OCI-LY7 (cell line): ENCODE measurements at regions not wholly inside any gene's neighbourhood (a gene's known extent, or its start where the extent isn't known, plus 50 kb on each side); places are given as distances from the start of the nearest gene placed in this dataset.

Source experiments
- BruUV-seq: library from RNA; stranded (reverse); fragments of 400-500 nt; replicated peaks from 2 replicates; lab custom pipeline; 2021; lab: Mats Ljungman, UMichigan
- CTCF ChIA-PET: fragments of 300-600 bp; sonication (Branson Sonifier 250); formaldehyde crosslinking; loops from one replicate; lab custom pipeline; 2022; ENCODE audit warnings: antibody characterized with exemption; ENCODE audit not compliant: unreplicated experiment; lab: Charles Lee
- POLR2A ChIA-PET: fragments of 300-600 bp; sonication (Branson Sonifier 250); formaldehyde crosslinking; loops from one replicate; lab custom pipeline; 2022; ENCODE audit warnings: antibody characterized with exemption; lab: Charles Lee
- DNase-seq: peaks from one replicate; pipeline ENCODE4 v3.0.0-alpha.2; 2015; ENCODE audit warnings: low spot score
- H2AFZ ChIP-seq: fragments of 200-600 bp; sonication (generic), shearing (Covaris generic); 2 replicates; pipeline ENCODE4 v1.6.1; 2014; ENCODE audit warnings: mild to moderate bottlenecking, antibody characterized with exemption, low read length, moderate library complexity
- H3K27ac ChIP-seq: fragments of 200-600 bp; sonication (generic); 2 replicates; pipeline ENCODE4 v1.5.1; 2014; ENCODE audit warnings: mixed run types, low read depth, mild to moderate bottlenecking, moderate library complexity, low read length, inconsistent platforms; ENCODE audit not compliant: poor library complexity, severe bottlenecking
- H3K36me3 ChIP-seq: fragments of 200-600 bp; sonication (generic); 2 replicates; pipeline ENCODE4 v1.6.1; 2014; ENCODE audit warnings: mild to moderate bottlenecking, antibody characterized with exemption, low read length, moderate library complexity, mixed read lengths; ENCODE audit not compliant: insufficient read depth
- H3K4me1 ChIP-seq: fragments of 200-600 bp; sonication (generic); 2 replicates; pipeline ENCODE4 v1.5.1; 2014; ENCODE audit warnings: mild to moderate bottlenecking, low read length; ENCODE audit not compliant: insufficient read depth, poor library complexity, severe bottlenecking
- H3K4me2 ChIP-seq: fragments of 200-600 bp; sonication (generic); 2 replicates; pipeline ENCODE4 v1.6.1; 2014; ENCODE audit warnings: mild to moderate bottlenecking, low read length
- H3K4me3 ChIP-seq: fragments of 200-600 bp; sonication (generic); 2 replicates; pipeline ENCODE4 v1.5.1; 2014; ENCODE audit warnings: mild to moderate bottlenecking, low read depth, low read length; ENCODE audit not compliant: poor library complexity, severe bottlenecking
- H3K79me2 ChIP-seq: fragments of 200-600 bp; sonication (generic); 2 replicates; pipeline ENCODE4 v1.6.1; 2016; ENCODE audit warnings: low read depth, mild to moderate bottlenecking, low read length, moderate library complexity, mixed read lengths; ENCODE audit not compliant: insufficient read depth
- H3K9me2 ChIP-seq: fragments of 200-600 bp; sonication (generic); 2 replicates; pipeline ENCODE4 v1.6.1; 2016; ENCODE audit warnings: mild to moderate bottlenecking, low read length, mixed read lengths; ENCODE audit not compliant: insufficient read depth
- H3K9me3 ChIP-seq: fragments of 200-600 bp; sonication (generic); 2 replicates; pipeline ENCODE4 v1.6.1; 2014; ENCODE audit warnings: mild to moderate bottlenecking, mixed run types, low read length, mixed read lengths
- H4K20me1 ChIP-seq: fragments of 200-600 bp; sonication (generic); 2 replicates; pipeline ENCODE4 v1.6.1; 2014; ENCODE audit warnings: mild to moderate bottlenecking, antibody characterized with exemption, low read length, moderate library complexity, mixed read lengths; ENCODE audit not compliant: insufficient read depth
- CTCF ChIP-seq: fragments of 200-600 bp; sonication (generic); conservative IDR thresholded peaks from 2 replicates; pipeline ENCODE4 v1.5.1; 2014; ENCODE audit warnings: mild to moderate bottlenecking, antibody characterized with exemption, low read length, moderate library complexity, mixed read lengths
- EZH2phosphoT487 ChIP-seq: fragments of 200-600 bp; sonication (generic); IDR thresholded peaks from 2 replicates; pipeline ENCODE4 v1.6.1; 2018; ENCODE audit warnings: low read depth, borderline replicate concordance, mild to moderate bottlenecking, mixed run types, antibody characterized with exemption, low read length, moderate library complexity, mixed read lengths
- intact Hi-C: fragments of 100-400 bp; cut with micrococcal nuclease; formaldehyde crosslinking; loops from one replicate; pipeline ENCODE4 v1.10.0; 2022; ENCODE audit not compliant: unreplicated experiment

DNA sequence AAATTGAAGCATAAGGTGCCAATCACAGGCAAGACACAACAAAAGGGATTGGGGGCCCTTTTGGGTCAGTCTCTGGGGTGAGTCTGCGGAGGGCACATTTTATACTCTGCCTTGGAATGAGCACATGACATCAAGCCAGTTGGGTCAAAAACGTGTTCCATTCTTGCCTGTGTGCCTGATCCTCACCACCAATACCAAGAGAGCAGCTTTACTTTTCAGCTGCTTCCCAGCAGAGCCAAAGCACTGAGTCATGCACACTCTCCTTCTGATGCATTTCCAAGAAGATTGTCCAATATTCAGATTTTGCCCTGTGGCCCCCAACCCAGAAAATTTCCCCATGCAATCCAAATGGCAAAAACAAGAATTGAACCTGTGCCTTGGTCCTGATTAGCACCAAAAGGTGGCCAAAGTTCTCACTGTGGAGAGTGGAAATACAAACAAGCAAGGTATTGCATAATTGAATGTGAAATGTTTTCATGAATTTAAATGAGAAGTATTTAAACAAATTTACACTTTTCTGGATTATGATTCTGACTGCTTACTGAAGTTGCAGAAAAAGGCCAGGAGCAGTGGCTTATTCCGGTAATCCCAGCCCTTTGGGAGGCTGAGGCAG is 217.8 kb upstream of the SOX9 start:
- no peaks in the 10 kb centered on the region for H3K9me3 ChIP-seq
- ChIA-PET CTCF (no interaction called here), POLR2A (no interaction called here)
- no peaks in the 10 kb centered on the region for H3K4me1 ChIP-seq
- intact Hi-C loops: no loop called here
- H3K36me3 ChIP-seq: no peaks in the 10 kb centered on the region
- H2AFZ ChIP-seq: no peak overlapping the region
- H3K79me2 ChIP-seq: no peaks in the 10 kb centered on the region
- H3K9me2 ChIP-seq: no peaks in the 10 kb centered on the region
- no TSS peak for BruUV-seq
- H4K20me1 ChIP-seq: no peaks in the 10 kb centered on the region
- no peak for TF ChIP-seq EZH2phosphoT487
- TF ChIP-seq CTCF: no peak
- no peak overlapping the region for H3K4me2 ChIP-seq
- no peak overlapping the region for H3K4me3 ChIP-seq
- H3K27ac ChIP-seq: no peak overlapping the region
- DNase-seq: no peak

- H3K79me2 ChIP-seq: no peaks in the 10 kb centered on the region
- no peaks in the 10 kb centered on the region for H3K9me3 ChIP-seq
- intact Hi-C loops: no loop called here
- TF ChIP-seq CTCF: no peak
- CTCF ChIA-PET: no interaction called here
- no peaks in the 10 kb centered on the region for H3K36me3 ChIP-seq
- POLR2A ChIA-PET: no interaction called here
- BruUV-seq: no TSS peak
- no peak overlapping the region for H2AFZ ChIP-seq
- no peak overlapping the region for H3K4me2 ChIP-seq
- no peaks in the 10 kb centered on the region for H4K20me1 ChIP-seq
- H3K9me2 ChIP-seq: no peaks in the 10 kb centered on the region
- H3K4me3 ChIP-seq: no peak overlapping the region
- no peak for DNase-seq
- no peaks in the 10 kb centered on the region for H3K4me1 ChIP-seq
- H3K27ac ChIP-seq: no peak overlapping the region
Observed at GRCh38 chr17:71905376-71906031, 215.3 kb upstream of the SOX9 start.

DNA sequence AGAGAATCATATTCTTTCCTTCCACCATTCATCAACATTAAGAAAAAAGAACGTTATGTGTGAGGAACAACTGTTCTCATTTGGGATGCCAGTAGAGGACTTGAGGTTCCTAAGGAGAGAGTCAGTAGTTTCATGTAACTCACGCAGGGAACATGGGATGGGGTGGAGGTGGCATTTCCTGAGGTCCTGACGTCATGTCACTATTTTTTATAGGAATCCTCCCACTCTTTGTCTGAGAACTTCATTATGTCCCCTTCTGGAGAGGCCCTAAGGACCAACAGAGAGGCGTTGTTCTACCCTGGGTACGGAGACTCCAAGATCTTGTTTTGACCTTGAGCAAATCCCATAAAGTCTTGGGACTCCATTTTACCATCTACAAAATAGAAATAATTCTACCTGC is 211.7 kb upstream of the SOX9 start:
- no peaks in the 10 kb centered on the region for H3K9me3 ChIP-seq
- ChIA-PET CTCF (no interaction called here), POLR2A (no interaction called here)
- TF ChIP-seq CTCF (no peak), EZH2phosphoT487 (no peak)
- intact Hi-C loops: no loop called here
- no peak overlapping the region for H3K4me3 ChIP-seq
- no peak overlapping the region for H3K4me2 ChIP-seq
- H3K4me1 ChIP-seq: no peaks in the 10 kb centered on the region
- H3K27ac ChIP-seq: no peak overlapping the region
- H2AFZ ChIP-seq: no peak overlapping the region
- no TSS peak for BruUV-seq
- H3K9me2 ChIP-seq: 0 out of 2 replicates have a peak, but pooled peaks cover 5% of the 10 kb centered on the region
- no peaks in the 10 kb centered on the region for H4K20me1 ChIP-seq
- no peak for DNase-seq
- no peaks in the 10 kb centered on the region for H3K79me2 ChIP-seq
- no peaks in the 10 kb centered on the region for H3K36me3 ChIP-seq
